ENCODE measurements at regions not wholly inside any gene's neighbourhood (a gene's known extent, or its start where the extent isn't known, plus 50 kb on each side); places are given as distances from the start of the nearest gene placed in this dataset.

DNA sequence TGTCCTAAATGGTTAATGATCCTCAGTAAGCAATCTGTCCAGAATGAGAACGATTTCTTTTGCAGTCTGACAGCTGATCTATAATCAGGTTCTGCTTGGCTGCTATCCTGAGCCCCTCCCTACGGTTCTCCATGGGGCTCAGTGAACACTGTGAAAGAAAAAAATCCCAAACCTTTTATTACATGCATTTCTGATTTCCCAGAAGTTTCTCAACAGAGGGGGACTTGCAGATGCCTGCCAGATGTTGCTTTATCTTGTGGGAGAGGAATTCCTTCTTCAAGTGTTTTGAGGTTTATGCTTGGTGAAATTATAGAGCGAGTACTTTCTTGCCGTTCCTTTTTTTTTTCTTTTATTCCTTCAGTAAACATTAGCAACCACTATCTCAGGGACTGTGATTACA lies 531.9 kb upstream of the ISX start:
- TF ChIP-seq POLR2A (IDR thresholded peaks at IDR 0.05): no peak
- TF ChIP-seq, protein P1, sequence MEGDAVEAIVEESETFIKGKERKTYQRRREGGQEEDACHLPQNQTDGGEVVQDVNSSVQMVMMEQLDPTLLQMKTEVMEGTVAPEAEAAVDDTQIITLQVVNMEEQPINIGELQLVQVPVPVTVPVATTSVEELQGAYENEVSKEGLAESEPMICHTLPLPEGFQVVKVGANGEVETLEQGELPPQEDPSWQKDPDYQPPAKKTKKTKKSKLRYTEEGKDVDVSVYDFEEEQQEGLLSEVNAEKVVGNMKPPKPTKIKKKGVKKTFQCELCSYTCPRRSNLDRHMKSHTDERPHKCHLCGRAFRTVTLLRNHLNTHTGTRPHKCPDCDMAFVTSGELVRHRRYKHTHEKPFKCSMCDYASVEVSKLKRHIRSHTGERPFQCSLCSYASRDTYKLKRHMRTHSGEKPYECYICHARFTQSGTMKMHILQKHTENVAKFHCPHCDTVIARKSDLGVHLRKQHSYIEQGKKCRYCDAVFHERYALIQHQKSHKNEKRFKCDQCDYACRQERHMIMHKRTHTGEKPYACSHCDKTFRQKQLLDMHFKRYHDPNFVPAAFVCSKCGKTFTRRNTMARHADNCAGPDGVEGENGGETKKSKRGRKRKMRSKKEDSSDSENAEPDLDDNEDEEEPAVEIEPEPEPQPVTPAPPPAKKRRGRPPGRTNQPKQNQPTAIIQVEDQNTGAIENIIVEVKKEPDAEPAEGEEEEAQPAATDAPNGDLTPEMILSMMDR (IDR thresholded peaks at IDR 0.05): no peak
- TF ChIP-seq EP300 (IDR thresholded peaks at IDR 0.05): no peak
